ENCODE measurements at regions not wholly inside any gene's neighbourhood (a gene's known extent, or its start where the extent isn't known, plus 50 kb on each side); places are given as distances from the start of the nearest gene placed in this dataset.
A peak's percentile ranks its signal among the peaks of the same experiment; 100 is the strongest.

- in situ Hi-C loops (cut with MboI; ENCODE audit: low pct_unique_long_range_greater_than_20kb, low sequenced_read_pairs) = no loop called here
- no peak for DNase-seq
These were observed 368.3 kb downstream of the ZNF521 start for GRCh38 chr18:24983566-24984139.

- in situ Hi-C loops (cut with MboI; ENCODE audit: low pct_unique_long_range_greater_than_20kb, low sequenced_read_pairs) = no loop called here
- no peak for DNase-seq
These were observed 366.4 kb downstream of the ZNF521 start for GRCh38 chr18:24985586-24985985.

- in situ Hi-C loops (cut with MboI; ENCODE audit: low pct_unique_long_range_greater_than_20kb, low sequenced_read_pairs) = no loop called here
- no peak for DNase-seq
These were observed 365.2 kb downstream of the ZNF521 start for GRCh38 chr18:24986666-24987302.

GRCh38 chr18:24987303-24988252 is 364.4 kb downstream of the ZNF521 start:
- no peak for DNase-seq
- in situ Hi-C loops (cut with MboI; ENCODE audit: low pct_unique_long_range_greater_than_20kb, low sequenced_read_pairs) = no loop called here

GRCh38 chr18:24988253-24988840 is 363.6 kb downstream of the ZNF521 start:
- in situ Hi-C loops (cut with MboI; ENCODE audit: low pct_unique_long_range_greater_than_20kb, low sequenced_read_pairs) = no loop called here
- peak; percentile 61 for DNase-seq

GRCh38 chr18:24989760-24990593 is 362.0 kb downstream of the ZNF521 start:
- peak; percentile 32 for DNase-seq
- in situ Hi-C loops (cut with MboI; ENCODE audit: low pct_unique_long_range_greater_than_20kb, low sequenced_read_pairs) = no loop called here

GRCh38 chr18:24990671-24991134 is 361.3 kb downstream of the ZNF521 start:
- no peak for DNase-seq
- in situ Hi-C loops (cut with MboI; ENCODE audit: low pct_unique_long_range_greater_than_20kb, low sequenced_read_pairs) = no loop called here

- in situ Hi-C loops (cut with MboI; ENCODE audit: low pct_unique_long_range_greater_than_20kb, low sequenced_read_pairs) = no loop called here
- no peak for DNase-seq
These were observed 360.6 kb downstream of the ZNF521 start for GRCh38 chr18:24991141-24992060.

- in situ Hi-C loops (cut with MboI; ENCODE audit: low pct_unique_long_range_greater_than_20kb, low sequenced_read_pairs) = no loop called here
- no peak for DNase-seq
These were observed 359.5 kb downstream of the ZNF521 start for GRCh38 chr18:24992491-24992890.

GRCh38 chr18:24993628-24994027 is 358.3 kb downstream of the ZNF521 start:
- in situ Hi-C loops (cut with MboI; ENCODE audit: low pct_unique_long_range_greater_than_20kb, low sequenced_read_pairs) = no loop called here

GRCh38 chr18:24995056-24995455 is 356.9 kb downstream of the ZNF521 start:
- DNase-seq = no peak

More at GRCh38 chr18:24993628-24994027, 358.3 kb downstream of the ZNF521 start:
- DNase-seq = no peak

GRCh38 chr18:24995755-24996154 is 356.2 kb downstream of the ZNF521 start:
- no peak for DNase-seq
- in situ Hi-C loops (cut with MboI; ENCODE audit: low pct_unique_long_range_greater_than_20kb, low sequenced_read_pairs) = no loop called here

More at GRCh38 chr18:24995056-24995455, 356.9 kb downstream of the ZNF521 start:
- in situ Hi-C loops (cut with MboI; ENCODE audit: low pct_unique_long_range_greater_than_20kb, low sequenced_read_pairs) = no loop called here

GRCh38 chr18:24999650-25000267 is 352.2 kb downstream of the ZNF521 start:
- in situ Hi-C loops (cut with MboI; ENCODE audit: low pct_unique_long_range_greater_than_20kb, low sequenced_read_pairs) = no loop called here

GRCh38 chr18:25001803-25002202 is 350.2 kb downstream of the ZNF521 start:
- in situ Hi-C loops (cut with MboI; ENCODE audit: low pct_unique_long_range_greater_than_20kb, low sequenced_read_pairs) = no loop called here
- DNase-seq = no peak

More at GRCh38 chr18:24999650-25000267, 352.2 kb downstream of the ZNF521 start:
- DNase-seq = no peak

GRCh38 chr18:25005541-25006403 is 346.2 kb downstream of the ZNF521 start:
- DNase-seq = no peak
- in situ Hi-C loops (cut with MboI; ENCODE audit: low pct_unique_long_range_greater_than_20kb, low sequenced_read_pairs) = no loop called here

GRCh38 chr18:25010623-25011374 is 341.2 kb downstream of the ZNF521 start:
- DNase-seq = no peak
- in situ Hi-C loops (cut with MboI; ENCODE audit: low pct_unique_long_range_greater_than_20kb, low sequenced_read_pairs) = no loop called here

Measured in KBM-7 (cell line).